ENCODE measurements at regions not wholly inside any gene's neighbourhood (a gene's known extent, or its start where the extent isn't known, plus 50 kb on each side); places are given as distances from the start of the nearest gene placed in this dataset.

DNA sequence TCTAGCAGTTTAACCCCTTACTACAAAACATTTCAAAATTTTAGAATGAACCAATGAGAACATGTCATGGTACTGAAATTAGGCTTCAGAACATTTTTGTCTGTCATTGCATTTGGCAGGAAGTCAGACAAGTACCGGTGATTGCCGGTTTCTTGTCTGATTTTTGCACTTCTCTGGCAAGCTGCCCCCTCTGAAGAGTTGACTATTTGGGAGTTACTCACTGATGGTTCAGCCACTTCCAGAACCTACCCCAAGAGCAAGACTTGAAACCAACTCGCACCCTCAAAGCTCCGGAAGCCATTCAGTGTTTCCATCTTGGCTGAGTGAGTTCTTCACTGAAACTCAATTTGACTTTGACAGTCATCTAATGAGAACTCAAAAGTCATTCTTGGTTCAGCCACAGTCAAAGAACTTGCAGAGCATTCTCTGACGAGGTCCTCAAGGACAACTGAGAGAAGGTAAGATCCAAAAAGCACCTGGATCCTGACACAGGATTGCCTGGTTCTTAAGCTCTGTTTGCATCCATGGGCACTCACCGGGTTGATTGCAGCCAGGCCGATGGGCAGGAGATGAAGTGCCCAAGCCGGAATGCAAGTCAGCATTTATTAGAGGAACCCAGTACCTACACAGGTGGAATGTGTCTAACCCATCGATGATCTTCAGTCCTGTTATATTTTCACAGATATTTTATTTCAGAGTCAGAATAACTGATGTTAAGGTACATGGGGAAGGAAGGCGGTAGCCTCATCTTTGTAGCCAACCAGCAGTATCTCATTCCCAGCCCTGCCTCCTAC, 93.6 kb downstream of the USP22 start:
- no peak for DNase-seq

Measured in hindlimb muscle (tissue), 1 donor.